Activated naive CD4-positive, alpha-beta T cell treated with anti-CD3 and anti-CD28 coated beads for 36 hours (primary cell): ENCODE measurements at regions not wholly inside any gene's neighbourhood (a gene's known extent, or its start where the extent isn't known, plus 50 kb on each side); places are given as distances from the start of the nearest gene placed in this dataset.

ENCODE experiments used
- CTCF ChIA-PET: fragments of 350-600 bp; sonication (Branson Sonifier 250); formaldehyde crosslinking; loops from one replicate; lab custom pipeline; 2021; ENCODE audit warnings: antibody characterized with exemption; lab: Charles Lee
- DNase-seq: peaks from one replicate; pipeline ENCODE4 v3.0.0-alpha.2; 2020
- H3K27ac Mint-ChIP-seq: one replicate; pipeline ENCODE4 v1.8.0; 2021; ENCODE audit warnings: mild to moderate bottlenecking, mixed read lengths
- H3K27me3 Mint-ChIP-seq: one replicate; pipeline ENCODE4 v1.8.0; 2021; ENCODE audit warnings: low read depth, mixed read lengths
- H3K36me3 Mint-ChIP-seq: one replicate; pipeline ENCODE4 v1.8.0; 2021; ENCODE audit warnings: low read depth, mixed read lengths
- H3K4me1 Mint-ChIP-seq: one replicate; pipeline ENCODE4 v1.8.0; 2021; ENCODE audit warnings: low read depth, mixed read lengths
- H3K4me3 Mint-ChIP-seq: one replicate; pipeline ENCODE4 v1.8.0; 2021; ENCODE audit warnings: mild to moderate bottlenecking, moderate library complexity, mixed read lengths
- H3K9me3 Mint-ChIP-seq: one replicate; pipeline ENCODE4 v1.8.0; 2021; ENCODE audit warnings: mixed read lengths
- intact Hi-C: fragments of 100-400 bp; cut with micrococcal nuclease; formaldehyde crosslinking; loops from one replicate; pipeline ENCODE4 v1.15.1; 2023

- Mint-ChIP-seq H3K4me1 (peaks cover 12% of the 10 kb centered on the region), H3K27ac (no peak overlapping the region), H3K9me3 (no peaks in the 10 kb centered on the region), H3K4me3 (no peak overlapping the region), H3K27me3 (no peaks in the 10 kb centered on the region), H3K36me3 (no peaks in the 10 kb centered on the region)
- intact Hi-C loops: no loop called here
- CTCF ChIA-PET: interaction anchor here (0.6 kb wide), 1 partner anchor 763 kb away, joined by 3 read pairs; no protein-coding TSS in a partner anchor
- no peak for DNase-seq
Observed at GRCh38 chr12:94790370-94790769, 140.0 kb upstream of the TMCC3 start.

- no peaks in the 10 kb centered on the region for H3K9me3 Mint-ChIP-seq
- no peak overlapping the region for H3K4me3 Mint-ChIP-seq
- no peak overlapping the region for H3K27ac Mint-ChIP-seq
- CTCF ChIA-PET: interaction anchor here (0.6 kb wide), 3 partner anchors 57 to 764 kb away, joined by 3 to 5 read pairs (median 3); no protein-coding TSS in a partner anchor
- no peak for DNase-seq
- H3K36me3 Mint-ChIP-seq: no peaks in the 10 kb centered on the region
- peaks cover 7% of the 10 kb centered on the region for H3K4me1 Mint-ChIP-seq
- intact Hi-C loops: no loop called here
- H3K27me3 Mint-ChIP-seq: no peaks in the 10 kb centered on the region
Observed at GRCh38 chr12:94789510-94790225, 139.3 kb upstream of the TMCC3 start.

GRCh38 chr12:94788298-94788697 lies 137.9 kb upstream of the TMCC3 start:
- DNase-seq: no peak
- CTCF ChIA-PET: no interaction called here
- intact Hi-C loops: no loop called here
- Mint-ChIP-seq H3K9me3 (no peaks in the 10 kb centered on the region), H3K27ac (no peak overlapping the region), H3K4me3 (no peak overlapping the region), H3K27me3 (no peaks in the 10 kb centered on the region), H3K4me1 (peaks cover 2% of the 10 kb centered on the region), H3K36me3 (no peaks in the 10 kb centered on the region)

GRCh38 chr12:94786906-94787305 lies 136.5 kb upstream of the TMCC3 start:
- Mint-ChIP-seq H3K27ac (no peak overlapping the region), H3K9me3 (no peaks in the 10 kb centered on the region), H3K36me3 (no peaks in the 10 kb centered on the region), H3K27me3 (no peaks in the 10 kb centered on the region), H3K4me3 (no peak overlapping the region), H3K4me1 (no peaks in the 10 kb centered on the region)
- intact Hi-C loops: no loop called here
- DNase-seq: no peak
- CTCF ChIA-PET: no interaction called here

GRCh38 chr12:94783862-94784261 lies 133.5 kb upstream of the TMCC3 start:
- Mint-ChIP-seq H3K27ac (no peak overlapping the region), H3K4me1 (no peaks in the 10 kb centered on the region), H3K27me3 (peaks cover 3% of the 10 kb centered on the region), H3K36me3 (no peaks in the 10 kb centered on the region), H3K9me3 (peaks cover 2% of the 10 kb centered on the region), H3K4me3 (no peak overlapping the region)
- no peak for DNase-seq
- CTCF ChIA-PET: interaction anchor here (1.3 kb wide), 1 partner anchor 12 kb away, joined by 4 read pairs; no protein-coding TSS in a partner anchor
- intact Hi-C loops: no loop called here

- H3K4me1 Mint-ChIP-seq: no peaks in the 10 kb centered on the region
- no peak overlapping the region for H3K27ac Mint-ChIP-seq
- no peak overlapping the region for H3K4me3 Mint-ChIP-seq
- no peaks in the 10 kb centered on the region for H3K36me3 Mint-ChIP-seq
- no peak for DNase-seq
- H3K27me3 Mint-ChIP-seq: peaks cover 5% of the 10 kb centered on the region
- CTCF ChIA-PET: no interaction called here
- intact Hi-C loops: no loop called here
- peaks cover 2% of the 10 kb centered on the region for H3K9me3 Mint-ChIP-seq
Observed at GRCh38 chr12:94783343-94783742, 133.0 kb upstream of the TMCC3 start.

GRCh38 chr12:94781835-94782234 lies 131.5 kb upstream of the TMCC3 start:
- H3K36me3 Mint-ChIP-seq: no peaks in the 10 kb centered on the region
- peaks cover 2% of the 10 kb centered on the region for H3K9me3 Mint-ChIP-seq
- peaks cover 11% of the 10 kb centered on the region for H3K27me3 Mint-ChIP-seq
- H3K4me3 Mint-ChIP-seq: no peak overlapping the region
- no peaks in the 10 kb centered on the region for H3K4me1 Mint-ChIP-seq
- no peak overlapping the region for H3K27ac Mint-ChIP-seq
- intact Hi-C loops: no loop called here
- no peak for DNase-seq
- CTCF ChIA-PET: no interaction called here

- H3K27ac Mint-ChIP-seq: no peak overlapping the region
- peaks cover 2% of the 10 kb centered on the region for H3K9me3 Mint-ChIP-seq
- no peaks in the 10 kb centered on the region for H3K4me1 Mint-ChIP-seq
- peaks cover 11% of the 10 kb centered on the region for H3K27me3 Mint-ChIP-seq
- H3K4me3 Mint-ChIP-seq: no peak overlapping the region
- no peak for DNase-seq
- CTCF ChIA-PET: no interaction called here
- intact Hi-C loops: no loop called here
- H3K36me3 Mint-ChIP-seq: no peaks in the 10 kb centered on the region
Observed at GRCh38 chr12:94779485-94779884, 129.1 kb upstream of the TMCC3 start.

GRCh38 chr12:94777936-94778335 lies 127.6 kb upstream of the TMCC3 start:
- Mint-ChIP-seq H3K4me1 (no peaks in the 10 kb centered on the region), H3K36me3 (no peaks in the 10 kb centered on the region), H3K27ac (no peak overlapping the region), H3K4me3 (no peak overlapping the region), H3K9me3 (peaks cover 2% of the 10 kb centered on the region), H3K27me3 (peaks cover 11% of the 10 kb centered on the region)
- CTCF ChIA-PET: no interaction called here
- DNase-seq: no peak
- intact Hi-C loops: no loop called here

- H3K27ac Mint-ChIP-seq: no peak overlapping the region
- DNase-seq: no peak
- CTCF ChIA-PET: interaction anchor here (0.6 to 1.3 kb wide), 2 partner anchors 33 to 99 kb away, joined by 3 read pairs; no protein-coding TSS in a partner anchor
Observed at GRCh38 chr12:94775710-94776109, 125.4 kb upstream of the TMCC3 start.

GRCh38 chr12:94771741-94772140 lies 121.4 kb upstream of the TMCC3 start:
- no peaks in the 10 kb centered on the region for H3K36me3 Mint-ChIP-seq
- H3K4me1 Mint-ChIP-seq: peaks cover 9% of the 10 kb centered on the region
- H3K9me3 Mint-ChIP-seq: no peaks in the 10 kb centered on the region
- H3K27ac Mint-ChIP-seq: no peak overlapping the region
- H3K4me3 Mint-ChIP-seq: no peak overlapping the region
- intact Hi-C loops: no loop called here
- peaks cover 16% of the 10 kb centered on the region for H3K27me3 Mint-ChIP-seq
- CTCF ChIA-PET: interaction anchor here (1.2 kb wide), 1 partner anchor 13 kb away, joined by 4 read pairs; no protein-coding TSS in a partner anchor
- DNase-seq: no peak

More at GRCh38 chr12:94775710-94776109, 125.4 kb upstream of the TMCC3 start:
- Mint-ChIP-seq H3K27me3 (peaks cover 15% of the 10 kb centered on the region), H3K9me3 (no peaks in the 10 kb centered on the region), H3K36me3 (no peaks in the 10 kb centered on the region), H3K4me1 (no peaks in the 10 kb centered on the region), H3K4me3 (no peak overlapping the region)
- intact Hi-C loops: no loop called here

GRCh38 chr12:94771199-94771598 lies 120.8 kb upstream of the TMCC3 start:
- CTCF ChIA-PET: no interaction called here
- H3K4me1 Mint-ChIP-seq: peaks cover 9% of the 10 kb centered on the region

GRCh38 chr12:94770791-94771190 lies 120.4 kb upstream of the TMCC3 start:
- no peaks in the 10 kb centered on the region for H3K36me3 Mint-ChIP-seq
- H3K4me3 Mint-ChIP-seq: no peak overlapping the region
- H3K27ac Mint-ChIP-seq: no peak overlapping the region
- DNase-seq: no peak
- intact Hi-C loops: no loop called here
- CTCF ChIA-PET: no interaction called here
- H3K4me1 Mint-ChIP-seq: peaks cover 9% of the 10 kb centered on the region
- H3K27me3 Mint-ChIP-seq: peaks cover 16% of the 10 kb centered on the region
- H3K9me3 Mint-ChIP-seq: no peaks in the 10 kb centered on the region

More at GRCh38 chr12:94771199-94771598, 120.8 kb upstream of the TMCC3 start:
- Mint-ChIP-seq H3K4me3 (no peak overlapping the region), H3K27me3 (peaks cover 16% of the 10 kb centered on the region), H3K36me3 (no peaks in the 10 kb centered on the region), H3K9me3 (no peaks in the 10 kb centered on the region), H3K27ac (no peak overlapping the region)
- DNase-seq: no peak
- intact Hi-C loops: no loop called here
